B cell (primary cell): ENCODE measurements at regions not wholly inside any gene's neighbourhood (a gene's known extent, or its start where the extent isn't known, plus 50 kb on each side); places are given as distances from the start of the nearest gene placed in this dataset.

Experiments used
- ATAC-seq: fragments of 200-7000 bp; cut with Tn5 transposase; one replicate; pipeline ENCODE4 v1.10.0; 2021; ENCODE audit warnings: low read depth, mild to moderate bottlenecking, moderate number of reproducible peaks, moderate library complexity
- CTCF ChIA-PET: fragments of 350-600 bp; sonication (Branson Sonifier 250); formaldehyde crosslinking; loops from one replicate; lab custom pipeline; 2021; ENCODE audit warnings: antibody characterized with exemption, inconsistent platforms; lab: Charles Lee
- POLR2A ChIA-PET: fragments of 350-600 bp; sonication (Branson Sonifier 250); formaldehyde crosslinking; loops from one replicate; lab custom pipeline; 2021; ENCODE audit warnings: antibody characterized with exemption; lab: Charles Lee
- DNase-seq: peaks from one replicate; pipeline ENCODE4 v3.0.0; 2013
- H2AFZ ChIP-seq: 2 replicates; pipeline ENCODE4 v1.6.1; 2012; ENCODE audit warnings: mild to moderate bottlenecking, low read depth, low read length; ENCODE audit not compliant: insufficient read depth, poor library complexity, severe bottlenecking
- H3K27ac ChIP-seq, 2 donors: 1 replicate in 1 of 2; 2 replicates in 1 of 2; pipeline ENCODE4 v1.5.1; 2012 to 2013; ENCODE audit warnings: low read length in 2 of 2, mild to moderate bottlenecking in 2 of 2, moderate library complexity in 1 of 2
- H3K27me3 ChIP-seq, 4 experiments: fragments of 200-600 bp in 1 of 4; sonication (generic) in 1 of 4; replicated peaks in 1 of 4; 1 replicate in 2 of 4; 2 replicates in 2 of 4; pipeline versions ENCODE4 v1.6.1 to v1.7.0; 2013 to 2016; ENCODE audit warnings: low read length in 3 of 4, mild to moderate bottlenecking in 2 of 4, mixed read lengths in 1 of 4, moderate library complexity in 1 of 4; ENCODE audit not compliant: insufficient read depth in 4 of 4, control insufficient read depth in 3 of 4; ENCODE audit errors: control extremely low read depth in 1 of 4
- H3K36me3 ChIP-seq, 2 experiments: replicated peaks in 1 of 2; 1 replicate in 1 of 2; 2 replicates in 1 of 2; pipeline versions ENCODE4 v1.6.1 to v1.7.1; 2013; ENCODE audit warnings: low read length in 1 of 2; ENCODE audit not compliant: insufficient read depth in 2 of 2, control insufficient read depth in 1 of 2; ENCODE audit errors: control extremely low read depth in 1 of 2, extremely low read depth in 1 of 2
- H3K4me1 ChIP-seq, 2 donors: fragments of 200-600 bp in 1 of 2; sonication (generic) in 1 of 2; 1 replicate in 1 of 2; 2 replicates in 1 of 2; pipeline versions ENCODE4 v1.5.1 to v1.6.1; 2013 to 2017; ENCODE audit warnings: low read length in 2 of 2; ENCODE audit not compliant: control insufficient read depth in 2 of 2, insufficient read depth in 2 of 2
- H3K4me2 ChIP-seq: replicated peaks from 2 replicates; pipeline ENCODE3; 2012; ENCODE audit warnings: mild to moderate bottlenecking, low read depth, low read length; ENCODE audit not compliant: poor library complexity, severe bottlenecking
- H3K4me3 ChIP-seq, 5 experiments: fragments of 200-600 bp in 1 of 5; sonication (generic) in 1 of 5; 1 replicate in 3 of 5; 2 replicates in 2 of 5; pipeline versions ENCODE4 v1.5.1 to v1.7.0; 2011 to 2016; ENCODE audit warnings: low read length in 4 of 5, mild to moderate bottlenecking in 4 of 5, low read depth in 2 of 5, control low read depth in 1 of 5, moderate library complexity in 1 of 5; ENCODE audit not compliant: insufficient read depth in 1 of 5; ENCODE audit errors: control extremely low read depth in 1 of 5, extremely low read depth in 1 of 5
- H3K79me2 ChIP-seq: fragments of 200-600 bp; sonication (generic); one replicate; pipeline ENCODE4 v1.6.0; 2016; ENCODE audit warnings: low read length; ENCODE audit not compliant: control insufficient read depth, insufficient read depth
- H3K9ac ChIP-seq: fragments of 200-600 bp; sonication (generic); 2 replicates; pipeline ENCODE4 v1.6.1; 2017; ENCODE audit warnings: mild to moderate bottlenecking, low read length, moderate library complexity
- H3K9me3 ChIP-seq, 3 donors: one replicate each; pipeline versions ENCODE4 v1.6.1 to v1.7.1; 2013; ENCODE audit warnings: low read length in 2 of 3; ENCODE audit not compliant: control insufficient read depth in 2 of 3, insufficient read depth in 1 of 3; ENCODE audit errors: control extremely low read depth in 1 of 3
- H4K20me1 ChIP-seq: 2 replicates; pipeline ENCODE4 v1.6.0; 2012; ENCODE audit warnings: mild to moderate bottlenecking, low read length; ENCODE audit not compliant: insufficient read depth, control insufficient read depth, poor library complexity, severe bottlenecking
- H3K27ac Mint-ChIP-seq: one replicate; pipeline ENCODE4 v1.8.0; 2021; ENCODE audit warnings: mixed read lengths
- H3K27me3 Mint-ChIP-seq: one replicate; pipeline ENCODE4 v1.8.0; 2021; ENCODE audit warnings: mixed read lengths
- H3K4me1 Mint-ChIP-seq: one replicate; pipeline ENCODE4 v1.8.0; 2021; ENCODE audit warnings: mixed read lengths
- H3K4me3 Mint-ChIP-seq: one replicate; pipeline ENCODE4 v1.8.0; 2021; ENCODE audit warnings: mixed read lengths
- H3K9me3 Mint-ChIP-seq: one replicate; pipeline ENCODE4 v1.8.0; 2022; ENCODE audit warnings: mixed read lengths; ENCODE audit not compliant: insufficient read depth
- EZH2 ChIP-seq: IDR thresholded peaks from 2 replicates; pipeline ENCODE4 v1.6.1; 2012; ENCODE audit warnings: borderline replicate concordance, low read depth, mild to moderate bottlenecking, moderate library complexity, low read length; ENCODE audit not compliant: insufficient read depth, poor library complexity, severe bottlenecking
- WGBS: methylation state at CpG from one replicate; pipeline ENCODE4 v1.1.5; 2013; ENCODE audit warnings: missing lambda C conversion rate; ENCODE audit not compliant: insufficient coverage; 5-methylcytosine and 5-hydroxymethylcytosine counted together
- intact Hi-C: fragments of 100-400 bp; cut with micrococcal nuclease; formaldehyde crosslinking; loops from one replicate; pipeline ENCODE4 v1.10.0; 2022
- TF ChIP-seq, protein P1 (sequence below): fragments of 200-600 bp; IDR thresholded peaks from one replicate; pipeline ENCODE4 v1.8.0; 2022; ENCODE audit warnings: antibody characterized with exemption, mild to moderate bottlenecking

DNA sequence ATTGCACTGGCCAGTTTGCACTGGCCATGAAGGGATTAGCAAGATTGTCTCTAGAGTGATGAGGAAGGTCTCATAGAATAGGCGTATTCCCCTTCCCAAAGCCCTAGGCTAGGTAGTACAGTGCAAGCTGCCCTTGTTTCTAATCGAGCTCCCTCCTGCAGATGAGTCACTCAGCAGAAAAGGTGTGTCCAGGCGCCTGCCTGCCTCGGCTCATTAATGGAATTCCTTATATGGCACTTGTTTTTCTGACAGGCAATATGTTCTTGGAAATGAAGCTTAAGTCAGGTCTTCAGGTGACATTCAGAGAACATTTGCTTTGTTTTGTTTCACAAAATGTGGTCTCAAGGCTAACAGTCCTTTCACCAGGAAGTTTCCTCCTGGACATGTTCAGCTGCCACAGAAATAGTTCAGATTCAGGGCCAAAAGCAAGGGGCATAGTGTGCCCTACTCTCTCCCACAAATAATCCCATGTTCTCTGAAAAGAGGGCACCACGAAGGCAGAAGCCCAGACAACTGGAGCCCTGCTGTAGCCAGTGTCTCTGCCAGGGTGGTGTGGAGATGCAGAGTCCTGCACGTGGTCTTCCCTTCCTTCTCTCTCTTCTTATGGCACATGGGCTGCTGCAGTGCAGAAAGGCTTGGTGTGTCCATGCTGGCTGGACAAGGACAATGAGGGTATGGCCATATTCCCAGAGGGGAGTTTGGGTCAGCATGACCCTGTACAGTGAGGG is 281.1 kb upstream of the MAP3K1 start:
- H3K4me1 Mint-ChIP-seq: no peaks in the 10 kb centered on the region
- no peaks in the 10 kb centered on the region for H3K27me3 Mint-ChIP-seq
- Histone ChIP-seq H3K79me2 (no peaks in the 10 kb centered on the region), H3K4me1 (no peaks in the 10 kb centered on the region), H3K4me2 (no peak overlapping the region), H3K36me3 (no peaks in the 10 kb centered on the region), H3K27me3 (no peaks in the 10 kb centered on the region), H2AFZ (no peak overlapping the region), H3K9ac (no peak overlapping the region), H3K4me3 (no peak overlapping the region), H3K9me3 (no peaks in the 10 kb centered on the region), H3K27ac (no peak overlapping the region), H4K20me1 (no peaks in the 10 kb centered on the region)
- ChIA-PET POLR2A (no interaction called here), CTCF (no interaction called here)
- intact Hi-C loops: no loop called here
- DNase-seq: no peak
- H3K27ac Mint-ChIP-seq: no peak overlapping the region
- WGBS: 86% methylated on average over 4 of the region's 6 CpGs
- TF ChIP-seq EZH2: no peak
- TF ChIP-seq, protein P1, sequence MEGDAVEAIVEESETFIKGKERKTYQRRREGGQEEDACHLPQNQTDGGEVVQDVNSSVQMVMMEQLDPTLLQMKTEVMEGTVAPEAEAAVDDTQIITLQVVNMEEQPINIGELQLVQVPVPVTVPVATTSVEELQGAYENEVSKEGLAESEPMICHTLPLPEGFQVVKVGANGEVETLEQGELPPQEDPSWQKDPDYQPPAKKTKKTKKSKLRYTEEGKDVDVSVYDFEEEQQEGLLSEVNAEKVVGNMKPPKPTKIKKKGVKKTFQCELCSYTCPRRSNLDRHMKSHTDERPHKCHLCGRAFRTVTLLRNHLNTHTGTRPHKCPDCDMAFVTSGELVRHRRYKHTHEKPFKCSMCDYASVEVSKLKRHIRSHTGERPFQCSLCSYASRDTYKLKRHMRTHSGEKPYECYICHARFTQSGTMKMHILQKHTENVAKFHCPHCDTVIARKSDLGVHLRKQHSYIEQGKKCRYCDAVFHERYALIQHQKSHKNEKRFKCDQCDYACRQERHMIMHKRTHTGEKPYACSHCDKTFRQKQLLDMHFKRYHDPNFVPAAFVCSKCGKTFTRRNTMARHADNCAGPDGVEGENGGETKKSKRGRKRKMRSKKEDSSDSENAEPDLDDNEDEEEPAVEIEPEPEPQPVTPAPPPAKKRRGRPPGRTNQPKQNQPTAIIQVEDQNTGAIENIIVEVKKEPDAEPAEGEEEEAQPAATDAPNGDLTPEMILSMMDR: no peak
- no peak overlapping the region for H3K4me3 Mint-ChIP-seq
- no peaks in the 10 kb centered on the region for H3K9me3 Mint-ChIP-seq
- no peak for ATAC-seq

DNA sequence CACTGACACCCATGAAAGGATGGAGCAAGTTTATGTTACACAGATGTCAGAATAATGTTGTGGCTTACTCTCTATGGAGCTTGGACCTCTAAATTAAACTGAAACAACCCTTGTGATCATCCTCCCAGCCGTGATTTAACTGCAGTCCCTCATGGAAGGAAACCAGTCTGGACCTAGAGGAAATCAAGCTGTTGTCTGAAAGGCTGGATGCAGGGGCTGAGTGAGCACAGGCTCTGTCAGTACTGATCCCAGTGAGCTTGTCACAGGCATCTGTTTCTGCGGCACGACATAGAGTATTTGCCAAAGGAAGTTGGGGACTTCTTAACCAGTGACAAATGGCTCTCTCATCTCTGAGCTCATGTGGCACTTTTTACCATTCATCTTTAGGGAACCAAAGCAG is 282.9 kb upstream of the MAP3K1 start:
- H3K9me3 Mint-ChIP-seq: no peaks in the 10 kb centered on the region
- no peaks in the 10 kb centered on the region for H3K4me1 ChIP-seq
- no peak overlapping the region for H3K27ac ChIP-seq
- no peak overlapping the region for H3K27ac Mint-ChIP-seq
- H3K36me3 ChIP-seq: no peaks in the 10 kb centered on the region
- no peaks in the 10 kb centered on the region for H3K79me2 ChIP-seq
- H3K27me3 ChIP-seq: no peaks in the 10 kb centered on the region
- no peak overlapping the region for H3K4me3 Mint-ChIP-seq
- DNase-seq (no peak), ATAC-seq (no peak)
- intact Hi-C loops: no loop called here
- 0% methylated on average over 1 of the region's 3 CpGs for WGBS
- no peaks in the 10 kb centered on the region for H3K9me3 ChIP-seq
- TF ChIP-seq EZH2: no peak
- TF ChIP-seq, protein P1: no peak
- POLR2A ChIA-PET: interaction anchor here (1.5 kb wide), 1 partner anchor 11 kb away, joined by 5 read pairs; no protein-coding TSS in a partner anchor
- H3K4me2 ChIP-seq: no peak overlapping the region
- H4K20me1 ChIP-seq: no peaks in the 10 kb centered on the region
- CTCF ChIA-PET: no interaction called here
- no peaks in the 10 kb centered on the region for H3K4me1 Mint-ChIP-seq
- no peak overlapping the region for H3K9ac ChIP-seq
- no peak overlapping the region for H2AFZ ChIP-seq
- no peak overlapping the region for H3K4me3 ChIP-seq
- no peaks in the 10 kb centered on the region for H3K27me3 Mint-ChIP-seq
